Type B pancreatic cell (in vitro differentiated cells): ENCODE measurements at regions not wholly inside any gene's neighbourhood (a gene's known extent, or its start where the extent isn't known, plus 50 kb on each side); places are given as distances from the start of the nearest gene placed in this dataset.
"Not testable (repeated sequence)": the region's sequence is repeated elsewhere in the genome, so short reads cannot be mapped to it uniquely, and the experiment has no call there.

ENCODE experiments used
- DNase-seq: peaks from one replicate; pipeline ENCODE4 v3.0.0; 2021; ENCODE audit warnings: mixed read lengths; ENCODE audit not compliant: unreplicated experiment; ENCODE audit errors: extremely low spot score
- H3K27ac Mint-ChIP-seq: 2 replicates; pipeline ENCODE4 v1.8.0; 2021; ENCODE audit warnings: mild to moderate bottlenecking, mixed read lengths
- H3K27me3 Mint-ChIP-seq: 2 replicates; pipeline ENCODE4 v1.8.0; 2021; ENCODE audit warnings: mixed read lengths
- H3K36me3 Mint-ChIP-seq: 2 replicates; pipeline ENCODE4 v1.8.0; 2021; ENCODE audit warnings: mixed read lengths
- H3K4me1 Mint-ChIP-seq: one replicate; pipeline ENCODE4 v1.8.0; 2021; ENCODE audit warnings: mixed read lengths; ENCODE audit not compliant: unreplicated experiment
- H3K4me3 Mint-ChIP-seq: 2 replicates; pipeline ENCODE4 v1.8.0; 2021; ENCODE audit warnings: mild to moderate bottlenecking, mixed read lengths
- H3K9me3 Mint-ChIP-seq: 2 replicates; pipeline ENCODE4 v1.8.0; 2021; ENCODE audit warnings: mixed read lengths
- TF ChIP-seq, protein P1 (sequence below): fragments of 200-600 bp; sonication (generic); conservative IDR thresholded peaks from 2 replicates; pipeline ENCODE4 v1.5.0; 2021; ENCODE audit warnings: antibody characterized with exemption, mild to moderate bottlenecking

DNA sequence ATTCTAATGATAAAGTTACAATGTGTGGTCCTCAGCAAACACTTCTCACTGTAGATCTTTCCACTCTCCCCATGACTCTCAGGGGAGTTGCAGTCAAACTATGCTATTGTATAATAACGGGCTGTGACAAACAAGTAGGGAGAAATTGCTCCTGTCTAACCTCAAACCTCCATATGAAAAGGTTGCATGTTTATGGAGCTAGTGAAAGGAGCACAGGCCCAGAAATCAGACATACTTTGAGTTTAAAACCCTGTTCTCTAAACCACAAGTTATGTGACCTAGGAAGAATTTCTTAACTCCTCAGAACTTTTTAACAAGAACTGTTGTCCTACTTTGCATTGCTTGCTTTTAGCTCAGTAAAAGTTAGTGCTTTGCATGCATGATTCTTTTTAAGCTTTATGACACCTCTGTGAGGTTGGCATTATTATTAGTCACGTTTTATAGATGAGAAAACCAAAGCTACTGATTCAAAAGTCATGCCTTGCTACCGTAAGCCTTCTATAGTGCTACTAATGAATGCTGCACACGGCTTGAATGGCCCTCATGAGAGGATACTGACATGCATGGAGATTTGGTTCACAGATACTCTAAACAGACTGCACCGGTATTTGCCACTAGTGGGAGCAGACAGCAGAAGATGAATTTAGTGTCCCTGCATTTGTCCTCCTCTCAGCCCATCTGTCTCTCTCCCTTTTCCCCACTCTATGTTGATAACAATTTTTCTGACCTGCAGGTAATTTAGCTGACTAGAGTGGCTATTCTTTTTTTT is 129.5 kb upstream of the PCGF5 start:
- Mint-ChIP-seq H3K36me3 (no peaks in the 10 kb centered on the region), H3K4me3 (no peak overlapping the region), H3K27me3 (peaks cover 4% of the 10 kb centered on the region), H3K27ac (no peak overlapping the region), H3K4me1 (no peaks in the 10 kb centered on the region), H3K9me3 (peaks cover 8% of the 10 kb centered on the region)
- DNase-seq: no peak
- TF ChIP-seq, protein P1, sequence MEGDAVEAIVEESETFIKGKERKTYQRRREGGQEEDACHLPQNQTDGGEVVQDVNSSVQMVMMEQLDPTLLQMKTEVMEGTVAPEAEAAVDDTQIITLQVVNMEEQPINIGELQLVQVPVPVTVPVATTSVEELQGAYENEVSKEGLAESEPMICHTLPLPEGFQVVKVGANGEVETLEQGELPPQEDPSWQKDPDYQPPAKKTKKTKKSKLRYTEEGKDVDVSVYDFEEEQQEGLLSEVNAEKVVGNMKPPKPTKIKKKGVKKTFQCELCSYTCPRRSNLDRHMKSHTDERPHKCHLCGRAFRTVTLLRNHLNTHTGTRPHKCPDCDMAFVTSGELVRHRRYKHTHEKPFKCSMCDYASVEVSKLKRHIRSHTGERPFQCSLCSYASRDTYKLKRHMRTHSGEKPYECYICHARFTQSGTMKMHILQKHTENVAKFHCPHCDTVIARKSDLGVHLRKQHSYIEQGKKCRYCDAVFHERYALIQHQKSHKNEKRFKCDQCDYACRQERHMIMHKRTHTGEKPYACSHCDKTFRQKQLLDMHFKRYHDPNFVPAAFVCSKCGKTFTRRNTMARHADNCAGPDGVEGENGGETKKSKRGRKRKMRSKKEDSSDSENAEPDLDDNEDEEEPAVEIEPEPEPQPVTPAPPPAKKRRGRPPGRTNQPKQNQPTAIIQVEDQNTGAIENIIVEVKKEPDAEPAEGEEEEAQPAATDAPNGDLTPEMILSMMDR: peak; percentile 35

GRCh38 chr10:91091780-91092179 is 128.7 kb upstream of the PCGF5 start:
- Mint-ChIP-seq H3K36me3 (no peaks in the 10 kb centered on the region), H3K4me3 (no peak overlapping the region), H3K9me3 (peaks cover 8% of the 10 kb centered on the region), H3K27me3 (peaks cover 4% of the 10 kb centered on the region), H3K4me1 (no peaks in the 10 kb centered on the region), H3K27ac (no peak overlapping the region)
- TF ChIP-seq, protein P1: no peak
- no peak for DNase-seq

DNA sequence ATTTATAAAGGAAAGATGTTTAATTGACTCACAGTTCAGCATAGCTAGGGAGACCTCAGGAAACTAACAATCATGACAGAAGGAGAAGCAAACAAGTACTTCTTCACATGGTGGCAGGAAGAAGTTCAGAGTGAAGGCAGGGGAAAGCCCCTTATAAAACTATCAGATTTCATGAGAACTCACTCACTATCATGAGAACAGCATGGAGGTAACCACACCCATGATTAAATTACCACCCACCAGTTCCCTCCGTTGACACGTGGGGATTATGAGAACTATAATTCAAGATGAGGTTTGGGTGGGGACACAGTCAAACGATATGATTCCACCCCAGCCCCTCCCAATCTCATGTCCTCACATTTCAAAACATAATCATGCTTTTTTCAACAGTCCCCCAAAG is 124.2 kb upstream of the PCGF5 start:
- Mint-ChIP-seq H3K27ac (no peak overlapping the region), H3K4me3 (no peak overlapping the region), H3K9me3 (peaks cover 16% of the 10 kb centered on the region), H3K4me1 (no peaks in the 10 kb centered on the region), H3K27me3 (peaks cover 3% of the 10 kb centered on the region), H3K36me3 (no peaks in the 10 kb centered on the region)
- no peak for DNase-seq
- TF ChIP-seq, protein P1: no peak

DNA sequence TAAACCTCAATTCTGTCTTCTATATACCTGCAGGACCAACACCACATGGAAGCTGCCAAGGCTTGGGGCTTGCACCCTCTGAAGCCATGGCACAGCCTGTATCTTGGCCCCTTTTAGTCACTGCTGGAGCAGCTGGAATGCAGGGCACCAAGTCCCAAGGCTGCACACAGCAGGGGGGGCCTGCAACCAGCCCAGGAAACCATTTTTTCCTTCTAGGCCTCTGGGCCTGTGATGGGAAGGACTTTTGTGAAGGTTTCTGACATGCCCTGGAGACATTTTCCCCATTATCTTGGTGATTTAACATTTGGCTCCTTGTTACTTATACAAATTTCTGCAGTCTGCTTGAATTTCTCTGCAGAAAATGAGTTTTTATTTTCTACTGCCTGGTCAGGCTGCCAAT is 123.2 kb upstream of the PCGF5 start:
- H3K4me3 Mint-ChIP-seq: no peak overlapping the region
- peaks cover 16% of the 10 kb centered on the region for H3K9me3 Mint-ChIP-seq
- H3K27me3 Mint-ChIP-seq: peaks cover 4% of the 10 kb centered on the region
- TF ChIP-seq, protein P1: no peak
- no peaks in the 10 kb centered on the region for H3K36me3 Mint-ChIP-seq
- no peaks in the 10 kb centered on the region for H3K4me1 Mint-ChIP-seq
- H3K27ac Mint-ChIP-seq: no peak overlapping the region
- DNase-seq: no peak

DNA sequence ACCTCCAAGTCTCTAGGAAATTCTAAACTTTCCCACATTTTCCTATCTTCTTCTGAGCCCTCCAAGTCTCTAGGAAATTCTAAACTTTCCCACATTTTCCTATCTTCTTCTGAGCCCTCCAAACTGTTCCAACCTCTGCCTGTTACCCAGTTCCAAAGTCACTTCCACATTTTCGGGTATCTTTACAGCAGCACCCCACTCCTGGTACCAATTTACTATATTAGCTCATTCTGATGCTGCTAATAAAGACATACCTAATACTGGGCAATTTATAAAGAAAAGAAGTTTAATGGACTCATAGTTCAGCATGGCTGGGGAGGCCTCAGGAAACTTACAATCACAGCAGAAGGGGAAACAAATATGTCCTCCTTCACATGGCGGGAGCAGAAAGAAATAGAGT is 122.4 kb upstream of the PCGF5 start:
- H3K36me3 Mint-ChIP-seq, H3K27ac Mint-ChIP-seq, DNase-seq, H3K4me3 Mint-ChIP-seq, H3K4me1 Mint-ChIP-seq, H3K27me3 Mint-ChIP-seq: not testable (repeated sequence)
- H3K9me3 Mint-ChIP-seq: peaks cover 16% of the 10 kb centered on the region

DNA sequence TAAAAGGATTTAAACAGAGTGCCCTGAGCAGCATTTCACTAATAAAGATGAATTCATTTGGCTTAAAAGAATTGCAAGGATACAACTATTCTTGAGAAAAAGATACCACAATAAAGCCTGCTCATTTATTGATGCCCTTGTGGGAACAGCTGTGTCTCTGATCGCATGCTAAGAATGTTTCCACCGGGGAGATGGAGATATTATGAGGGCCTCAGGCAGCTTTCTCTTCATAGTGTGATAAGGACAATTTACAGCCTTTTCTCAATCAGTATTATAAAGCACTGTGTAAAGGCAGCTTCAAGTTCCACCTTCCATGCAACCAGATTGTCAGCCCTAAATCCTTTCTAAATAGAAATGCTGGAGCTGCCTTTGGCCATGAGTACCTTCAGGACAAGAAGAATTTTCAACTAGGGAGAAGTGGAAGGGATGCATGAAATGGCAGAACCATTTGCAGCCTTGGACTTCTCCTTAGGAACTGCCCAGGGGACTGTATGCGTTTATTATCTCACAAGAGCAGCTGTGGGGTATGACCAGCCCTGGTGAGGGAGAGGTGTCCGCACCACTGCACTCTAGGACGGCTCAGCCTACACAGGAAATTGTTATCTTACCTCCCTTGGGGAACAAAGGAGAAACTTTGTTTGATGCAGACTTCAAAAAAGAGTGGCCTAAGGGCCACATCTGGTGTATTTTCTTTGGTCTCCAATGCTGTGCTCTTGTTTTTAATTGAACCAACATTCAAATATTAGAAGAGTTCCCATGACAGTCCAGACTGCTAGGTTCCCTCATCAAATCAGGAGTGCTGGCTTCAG is 116.9 kb upstream of the PCGF5 start:
- no peaks in the 10 kb centered on the region for H3K36me3 Mint-ChIP-seq
- TF ChIP-seq, protein P1: no peak
- DNase-seq: no peak
- no peaks in the 10 kb centered on the region for H3K9me3 Mint-ChIP-seq
- peaks cover 10% of the 10 kb centered on the region for H3K4me1 Mint-ChIP-seq
- no peak overlapping the region for H3K4me3 Mint-ChIP-seq
- H3K27ac Mint-ChIP-seq: no peak overlapping the region
- peaks cover 19% of the 10 kb centered on the region for H3K27me3 Mint-ChIP-seq
